ENCODE measurements at regions not wholly inside any gene's neighbourhood (a gene's known extent, or its start where the extent isn't known, plus 50 kb on each side); places are given as distances from the start of the nearest gene placed in this dataset.

GRCh38 chr15:35174948-35175347, 89.9 kb upstream of the NANOGP8 start:
- H3K9me2 ChIP-seq (replicated peaks; ENCODE audit: low read length), result no peaks in the 10 kb centered on the region
- H3K4me3 ChIP-seq (ENCODE audit: low read length), result no peak overlapping the region
- H4K20me1 ChIP-seq (ENCODE audit: low read length), result no peaks in the 10 kb centered on the region
- H3K27ac ChIP-seq (ENCODE audit: low read length), result no peak overlapping the region
- intact Hi-C loops (cut with micrococcal nuclease), result no loop called here
- no peaks in the 10 kb centered on the region for H3F3A ChIP-seq (ENCODE audit: low read length, unreplicated experiment)
- DNase-seq (no peak), ATAC-seq (no peak)
- POLR2A ChIA-PET (ENCODE audit: unreplicated experiment), result no interaction called here
- no TSS peak for BruUV-seq (replicated peaks)
- no peaks in the 10 kb centered on the region for H3K27me3 ChIP-seq (ENCODE audit: low read length)
- H3K9me3 ChIP-seq (ENCODE audit: low read length), result no peaks in the 10 kb centered on the region
- CTCF ChIA-PET, result no interaction called here
- peaks cover 4% of the 10 kb centered on the region; the same call in 1 of the 2 replicates for H3K4me1 ChIP-seq (ENCODE audit: insufficient read depth, low read length)
- no peaks in the 10 kb centered on the region for H3K79me2 ChIP-seq (ENCODE audit: low read length)
- TF ChIP-seq CTCF (conservative IDR thresholded peaks at IDR 0.05; ENCODE audit: low read depth, low read length), result no peak
- TF ChIP-seq EZH2phosphoT487 (IDR thresholded peaks at IDR 0.05; ENCODE audit: borderline replicate concordance, low read length), result no peak
- no peak for TF ChIP-seq EZH2 (IDR thresholded peaks at IDR 0.05; ENCODE audit: low read length, unreplicated experiment)
- no peaks in the 10 kb centered on the region for H3K36me3 ChIP-seq (ENCODE audit: low read depth, low read length)
- no peak overlapping the region for H3K9ac ChIP-seq (ENCODE audit: low read length)
- H2AFZ ChIP-seq (ENCODE audit: low read length), result no peak overlapping the region
- H3K4me2 ChIP-seq (ENCODE audit: low read length), result no peak overlapping the region

DNA sequence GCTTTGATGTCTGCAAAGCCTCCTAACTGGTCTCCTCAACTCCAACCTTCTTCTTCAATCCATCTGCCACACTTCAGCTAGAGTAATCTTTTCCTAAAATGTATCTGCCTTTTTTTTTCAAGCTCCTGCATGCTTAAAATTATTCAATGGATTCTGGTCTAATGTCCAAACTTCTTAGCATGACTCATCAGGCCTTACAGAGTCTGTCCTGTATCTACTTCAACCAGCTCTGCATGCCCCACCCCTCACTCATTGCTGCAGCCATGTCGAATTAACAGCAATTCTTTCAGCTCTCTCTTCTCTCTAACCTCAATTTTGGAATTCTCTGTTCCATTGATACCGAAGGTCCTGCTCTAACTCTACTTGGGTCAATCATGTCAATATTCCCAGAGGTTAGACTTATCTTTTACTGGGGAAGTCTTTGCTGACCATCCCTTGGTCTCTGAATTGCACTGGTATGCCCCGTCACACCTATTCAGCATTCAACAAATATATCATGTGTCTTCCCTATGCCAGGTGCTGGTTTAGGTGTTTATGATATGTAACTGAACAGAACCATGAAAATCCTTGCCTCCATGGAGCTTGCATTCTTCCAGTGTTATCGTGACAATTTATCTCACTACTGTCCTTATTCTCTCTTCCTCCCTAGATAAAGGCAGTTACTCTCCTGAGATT, 88.5 kb upstream of the NANOGP8 start:
- Histone ChIP-seq H3K9me3 (ENCODE audit: low read length) (no peaks in the 10 kb centered on the region), H3K9ac (ENCODE audit: low read length) (no peak overlapping the region), H2AFZ (ENCODE audit: low read length) (no peak overlapping the region), H3K9me2 (replicated peaks; ENCODE audit: low read length) (no peaks in the 10 kb centered on the region), H4K20me1 (ENCODE audit: low read length) (no peaks in the 10 kb centered on the region), H3K4me3 (ENCODE audit: low read length) (no peak overlapping the region), H3K4me1 (ENCODE audit: insufficient read depth, low read length) (peaks cover 7% of the 10 kb centered on the region; the same call in 1 of the 2 replicates), H3K4me2 (ENCODE audit: low read length) (no peak overlapping the region), H3F3A (ENCODE audit: low read length, unreplicated experiment) (no peaks in the 10 kb centered on the region), H3K79me2 (ENCODE audit: low read length) (no peaks in the 10 kb centered on the region), H3K27ac (ENCODE audit: low read length) (no peak overlapping the region), H3K27me3 (ENCODE audit: low read length) (no peaks in the 10 kb centered on the region), H3K36me3 (ENCODE audit: low read depth, low read length) (no peaks in the 10 kb centered on the region)
- TF ChIP-seq EZH2phosphoT487 (IDR thresholded peaks at IDR 0.05; ENCODE audit: borderline replicate concordance, low read length) (no peak), EZH2 (IDR thresholded peaks at IDR 0.05; ENCODE audit: low read length, unreplicated experiment) (no peak), CTCF (conservative IDR thresholded peaks at IDR 0.05; ENCODE audit: low read depth, low read length) (no peak)
- no TSS peak for BruUV-seq (replicated peaks)
- ChIA-PET CTCF (no interaction called here), POLR2A (ENCODE audit: unreplicated experiment) (no interaction called here)
- ATAC-seq (0 out of 2 replicates have a peak, but pooled peaks have one; percentile 52), DNase-seq (peak; percentile 20)
- intact Hi-C loops (cut with micrococcal nuclease), result no loop called here

DNA sequence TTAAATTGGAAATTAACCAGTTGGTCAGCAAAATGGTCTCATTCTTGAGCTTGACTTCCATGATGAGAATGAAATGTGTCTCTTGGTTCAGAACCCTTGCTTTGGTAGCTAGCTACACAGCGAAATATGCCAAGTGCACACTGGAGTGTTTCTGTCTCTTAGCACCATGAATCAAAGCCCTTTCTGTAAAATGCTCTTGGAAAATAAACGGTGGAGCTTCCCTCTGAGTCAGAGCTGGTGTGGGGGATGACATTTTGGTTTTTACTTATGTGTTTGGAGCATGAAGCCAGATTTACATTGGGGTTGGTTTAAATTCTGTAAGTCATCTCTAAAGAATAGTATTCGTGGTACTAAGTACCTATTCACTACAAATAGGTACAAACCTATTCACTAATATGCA, 85.1 kb upstream of the NANOGP8 start:
- H3F3A ChIP-seq (ENCODE audit: low read length, unreplicated experiment), result peaks cover 6% of the 10 kb centered on the region
- intact Hi-C loops (cut with micrococcal nuclease), result no loop called here
- ChIA-PET CTCF (no interaction called here), POLR2A (ENCODE audit: unreplicated experiment) (no interaction called here)
- no peaks in the 10 kb centered on the region for H3K9me2 ChIP-seq (replicated peaks; ENCODE audit: low read length)
- H3K9me3 ChIP-seq (ENCODE audit: low read length), result no peaks in the 10 kb centered on the region
- no peak overlapping the region for H2AFZ ChIP-seq (ENCODE audit: low read length)
- peaks cover 16% of the 10 kb centered on the region for H3K4me1 ChIP-seq (ENCODE audit: insufficient read depth, low read length)
- DNase-seq, result peak; percentile 24
- no peaks in the 10 kb centered on the region for H3K27me3 ChIP-seq (ENCODE audit: low read length)
- no peaks in the 10 kb centered on the region for H4K20me1 ChIP-seq (ENCODE audit: low read length)
- no TSS peak for BruUV-seq (replicated peaks)
- no peaks in the 10 kb centered on the region for H3K36me3 ChIP-seq (ENCODE audit: low read depth, low read length)
- H3K27ac ChIP-seq (ENCODE audit: low read length), result no peak overlapping the region
- no peaks in the 10 kb centered on the region for H3K79me2 ChIP-seq (ENCODE audit: low read length)
- no peak overlapping the region for H3K9ac ChIP-seq (ENCODE audit: low read length)
- no peak for ATAC-seq
- H3K4me3 ChIP-seq (ENCODE audit: low read length), result no peak overlapping the region
- H3K4me2 ChIP-seq (ENCODE audit: low read length), result no peak overlapping the region
- TF ChIP-seq EZH2phosphoT487 (IDR thresholded peaks at IDR 0.05; ENCODE audit: borderline replicate concordance, low read length), result no peak
- TF ChIP-seq EZH2 (IDR thresholded peaks at IDR 0.05; ENCODE audit: low read length, unreplicated experiment), result no peak
- TF ChIP-seq CTCF (conservative IDR thresholded peaks at IDR 0.05; ENCODE audit: low read depth, low read length), result no peak

Data from PC-3 (cell line).